Panc1 (cell line): ENCODE measurements at regions not wholly inside any gene's neighbourhood (a gene's known extent, or its start where the extent isn't known, plus 50 kb on each side); places are given as distances from the start of the nearest gene placed in this dataset.

Experiments used
- ATAC-seq: fragments of 200-7000 bp; cut with Tn5 transposase; 2 replicates; pipeline ENCODE4 v1.9.1; 2020; ENCODE audit warnings: mild to moderate bottlenecking, moderate library complexity
- BruUV-seq: library from RNA; stranded (reverse); fragments of 400-500 nt; replicated peaks from 2 replicates; lab custom pipeline; 2021; lab: Mats Ljungman, UMichigan
- CTCF ChIA-PET: fragments of 300-600 bp; sonication (Branson Sonifier 250); formaldehyde crosslinking; loops from one replicate; lab custom pipeline; 2022; ENCODE audit warnings: antibody characterized with exemption; lab: Charles Lee
- POLR2A ChIA-PET: fragments of 300-600 bp; sonication (Branson Sonifier 250); formaldehyde crosslinking; loops from one replicate; lab custom pipeline; 2022; ENCODE audit warnings: antibody characterized with exemption; lab: Charles Lee
- DNase-seq: peaks from one replicate; pipeline ENCODE4 v3.0.0-alpha.2; 2010; ENCODE audit warnings: low read depth, low spot score
- H3K27ac ChIP-seq: 2 replicates; pipeline ENCODE4 v1.5.1; 2011; ENCODE audit warnings: mild to moderate bottlenecking, low read length, inconsistent platforms
- H3K27me3 ChIP-seq: fragments of 200-500 bp; sonication (Bioruptor generic); 2 replicates; pipeline ENCODE4 v1.6.0; 2014; ENCODE audit warnings: low read length, inconsistent platforms; ENCODE audit not compliant: control insufficient read depth, insufficient read depth
- H3K36me3 ChIP-seq: fragments of 200-500 bp; sonication (Bioruptor generic); 2 replicates; pipeline ENCODE4 v1.5.1; 2014; ENCODE audit warnings: inconsistent platforms, mild to moderate bottlenecking, low read length, moderate library complexity; ENCODE audit not compliant: control insufficient read depth, insufficient read depth
- H3K4me1 ChIP-seq: 2 replicates; pipeline ENCODE4 v1.5.1; 2011; ENCODE audit warnings: inconsistent platforms, mild to moderate bottlenecking, low read length, moderate library complexity; ENCODE audit not compliant: control insufficient read depth, insufficient read depth
- H3K4me3 ChIP-seq, 2 experiments: 2 replicates each; pipeline ENCODE4 v1.5.1; 2011 to 2012; ENCODE audit warnings: low read depth in 2 of 2, low read length in 2 of 2, mild to moderate bottlenecking in 2 of 2, inconsistent platforms in 1 of 2, moderate library complexity in 1 of 2
- H3K9me3 ChIP-seq: fragments of 200-500 bp; sonication (Bioruptor generic); 2 replicates; pipeline ENCODE4 v1.5.1; 2014; ENCODE audit warnings: low read depth, mild to moderate bottlenecking, inconsistent platforms, low read length, moderate library complexity; ENCODE audit not compliant: control insufficient read depth, insufficient read depth
- POLR2AphosphoS5 ChIP-seq: IDR thresholded peaks from 2 replicates; pipeline ENCODE4 v1.6.1; 2012; ENCODE audit warnings: mild to moderate bottlenecking, low read depth, low read length, moderate library complexity
- SIN3A ChIP-seq: IDR thresholded peaks from 2 replicates; pipeline ENCODE4 v1.6.1; 2012; ENCODE audit warnings: low read depth, mild to moderate bottlenecking, low read length, moderate library complexity, borderline replicate concordance; ENCODE audit not compliant: insufficient read depth
- TCF7L2 ChIP-seq: IDR thresholded peaks from 2 replicates; pipeline ENCODE4 v1.6.1; 2011; ENCODE audit warnings: mild to moderate bottlenecking, low read depth, low read length, inconsistent platforms
- in situ Hi-C: cut with HindIII; loops from 2 replicates; pipeline ENCODE4 v1.10.0; 2016; ENCODE audit warnings: low sequenced_read_pairs, low pct_unique_long_range_greater_than_20kb
- intact Hi-C: fragments of 100-400 bp; cut with micrococcal nuclease; formaldehyde crosslinking; loops from one replicate; pipeline ENCODE4 v1.10.0; 2022; ENCODE audit not compliant: unreplicated experiment
- TF ChIP-seq, protein P1 (sequence below): fragments of 450-650 bp; IDR thresholded peaks from 2 replicates; pipeline ENCODE4 v1.5.1; 2017; ENCODE audit warnings: mild to moderate bottlenecking
- TF ChIP-seq, protein P2 (sequence below), 2 experiments: IDR thresholded peaks; 2 replicates each; pipeline ENCODE4 v1.6.1; 2011 to 2012; ENCODE audit warnings: low read depth in 2 of 2, control low read depth in 1 of 2, low read length in 1 of 2, mild to moderate bottlenecking in 1 of 2, moderate library complexity in 1 of 2; ENCODE audit not compliant: insufficient read depth in 1 of 2

DNA sequence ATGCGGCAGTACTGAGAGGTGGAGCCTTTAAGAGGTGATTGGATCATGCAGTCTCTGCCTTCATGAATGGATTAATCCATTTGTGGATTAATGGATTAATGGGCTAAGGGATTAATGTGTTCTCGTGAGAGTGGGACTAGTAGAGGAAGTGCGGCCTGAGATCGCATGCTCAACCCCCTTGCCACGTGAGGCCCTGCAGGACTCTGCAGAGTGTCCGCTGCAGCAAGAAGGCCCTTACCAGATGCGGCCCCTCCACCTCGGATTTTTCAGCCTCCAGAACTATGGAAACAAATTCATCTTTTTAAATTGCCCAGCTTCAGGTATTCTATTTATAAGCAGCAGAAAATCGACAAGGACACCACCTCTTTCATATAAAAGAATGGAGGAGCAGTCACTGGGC lies 148.8 kb downstream of the TPRA1 start:
- in situ Hi-C loops = no loop called here
- Histone ChIP-seq H3K27ac (no peak overlapping the region), H3K9me3 (no peaks in the 10 kb centered on the region), H3K4me3 (no peak overlapping the region), H3K36me3 (no peaks in the 10 kb centered on the region), H3K27me3 (no peaks in the 10 kb centered on the region; the same call in 1 of the 2 replicates), H3K4me1 (no peaks in the 10 kb centered on the region)
- ChIA-PET POLR2A (no interaction called here), CTCF (no interaction called here)
- no peak for DNase-seq
- ATAC-seq = no peak
- no peak for TF ChIP-seq POLR2AphosphoS5
- TF ChIP-seq, protein P1, sequence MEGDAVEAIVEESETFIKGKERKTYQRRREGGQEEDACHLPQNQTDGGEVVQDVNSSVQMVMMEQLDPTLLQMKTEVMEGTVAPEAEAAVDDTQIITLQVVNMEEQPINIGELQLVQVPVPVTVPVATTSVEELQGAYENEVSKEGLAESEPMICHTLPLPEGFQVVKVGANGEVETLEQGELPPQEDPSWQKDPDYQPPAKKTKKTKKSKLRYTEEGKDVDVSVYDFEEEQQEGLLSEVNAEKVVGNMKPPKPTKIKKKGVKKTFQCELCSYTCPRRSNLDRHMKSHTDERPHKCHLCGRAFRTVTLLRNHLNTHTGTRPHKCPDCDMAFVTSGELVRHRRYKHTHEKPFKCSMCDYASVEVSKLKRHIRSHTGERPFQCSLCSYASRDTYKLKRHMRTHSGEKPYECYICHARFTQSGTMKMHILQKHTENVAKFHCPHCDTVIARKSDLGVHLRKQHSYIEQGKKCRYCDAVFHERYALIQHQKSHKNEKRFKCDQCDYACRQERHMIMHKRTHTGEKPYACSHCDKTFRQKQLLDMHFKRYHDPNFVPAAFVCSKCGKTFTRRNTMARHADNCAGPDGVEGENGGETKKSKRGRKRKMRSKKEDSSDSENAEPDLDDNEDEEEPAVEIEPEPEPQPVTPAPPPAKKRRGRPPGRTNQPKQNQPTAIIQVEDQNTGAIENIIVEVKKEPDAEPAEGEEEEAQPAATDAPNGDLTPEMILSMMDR = no peak
- TF ChIP-seq, protein P2, sequence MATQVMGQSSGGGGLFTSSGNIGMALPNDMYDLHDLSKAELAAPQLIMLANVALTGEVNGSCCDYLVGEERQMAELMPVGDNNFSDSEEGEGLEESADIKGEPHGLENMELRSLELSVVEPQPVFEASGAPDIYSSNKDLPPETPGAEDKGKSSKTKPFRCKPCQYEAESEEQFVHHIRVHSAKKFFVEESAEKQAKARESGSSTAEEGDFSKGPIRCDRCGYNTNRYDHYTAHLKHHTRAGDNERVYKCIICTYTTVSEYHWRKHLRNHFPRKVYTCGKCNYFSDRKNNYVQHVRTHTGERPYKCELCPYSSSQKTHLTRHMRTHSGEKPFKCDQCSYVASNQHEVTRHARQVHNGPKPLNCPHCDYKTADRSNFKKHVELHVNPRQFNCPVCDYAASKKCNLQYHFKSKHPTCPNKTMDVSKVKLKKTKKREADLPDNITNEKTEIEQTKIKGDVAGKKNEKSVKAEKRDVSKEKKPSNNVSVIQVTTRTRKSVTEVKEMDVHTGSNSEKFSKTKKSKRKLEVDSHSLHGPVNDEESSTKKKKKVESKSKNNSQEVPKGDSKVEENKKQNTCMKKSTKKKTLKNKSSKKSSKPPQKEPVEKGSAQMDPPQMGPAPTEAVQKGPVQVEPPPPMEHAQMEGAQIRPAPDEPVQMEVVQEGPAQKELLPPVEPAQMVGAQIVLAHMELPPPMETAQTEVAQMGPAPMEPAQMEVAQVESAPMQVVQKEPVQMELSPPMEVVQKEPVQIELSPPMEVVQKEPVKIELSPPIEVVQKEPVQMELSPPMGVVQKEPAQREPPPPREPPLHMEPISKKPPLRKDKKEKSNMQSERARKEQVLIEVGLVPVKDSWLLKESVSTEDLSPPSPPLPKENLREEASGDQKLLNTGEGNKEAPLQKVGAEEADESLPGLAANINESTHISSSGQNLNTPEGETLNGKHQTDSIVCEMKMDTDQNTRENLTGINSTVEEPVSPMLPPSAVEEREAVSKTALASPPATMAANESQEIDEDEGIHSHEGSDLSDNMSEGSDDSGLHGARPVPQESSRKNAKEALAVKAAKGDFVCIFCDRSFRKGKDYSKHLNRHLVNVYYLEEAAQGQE (IDR thresholded peaks at IDR 0.05; ENCODE audit: insufficient read depth in 1 of 2, low read depth in 2 of 2, low read length in 1 of 2) = no peak
- no peak for TF ChIP-seq TCF7L2
- no peak for TF ChIP-seq SIN3A
- intact Hi-C loops = no loop called here
- BruUV-seq = no TSS peak

DNA sequence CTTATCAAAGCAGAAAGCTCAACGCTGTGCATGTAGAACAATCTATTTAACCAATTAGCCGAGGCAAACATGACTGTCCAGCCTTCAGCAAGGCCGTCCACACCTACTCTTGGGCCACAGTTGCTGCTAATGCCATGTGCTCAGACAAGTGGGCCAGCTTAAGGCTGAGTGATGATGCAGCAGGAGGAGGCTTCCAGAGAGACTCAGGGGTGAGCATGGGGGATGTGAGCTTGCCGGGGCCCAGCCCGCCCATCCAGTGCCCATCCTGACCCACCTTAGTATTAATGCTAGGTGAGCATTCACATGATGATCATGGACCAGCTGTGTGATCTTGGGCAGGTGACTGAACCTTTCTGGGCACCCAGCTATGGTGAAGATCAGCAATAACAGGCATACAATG lies 150.1 kb downstream of the TPRA1 start:
- POLR2A ChIA-PET = no interaction called here
- no peak overlapping the region for H3K27ac ChIP-seq
- CTCF ChIA-PET = no interaction called here
- no TSS peak for BruUV-seq
- intact Hi-C loops = no loop called here
- no peak for TF ChIP-seq POLR2AphosphoS5
- no peak for TF ChIP-seq SIN3A
- TF ChIP-seq, protein P1 = no peak
- TF ChIP-seq, protein P2 (IDR thresholded peaks at IDR 0.05; ENCODE audit: insufficient read depth in 1 of 2, low read depth in 2 of 2, low read length in 1 of 2) = no peak
- TF ChIP-seq TCF7L2 = no peak
- H3K36me3 ChIP-seq = no peaks in the 10 kb centered on the region
- H3K4me1 ChIP-seq = no peaks in the 10 kb centered on the region
- H3K4me3 ChIP-seq = no peak overlapping the region
- DNase-seq (no peak), ATAC-seq (no peak)
- in situ Hi-C loops = no loop called here
- H3K9me3 ChIP-seq = no peaks in the 10 kb centered on the region
- H3K27me3 ChIP-seq = peaks cover 11% of the 10 kb centered on the region
